Thoracic aorta (tissue), 2 donors: ENCODE measurements at regions not wholly inside any gene's neighbourhood (a gene's known extent, or its start where the extent isn't known, plus 50 kb on each side); places are given as distances from the start of the nearest gene placed in this dataset.

Experiments used
- ATAC-seq: fragments of 150-250 bp; one replicate; pipeline ENCODE4 v1.8.0; 2017; ENCODE audit warnings: low read depth; ENCODE audit not compliant: insufficient number of reproducible peaks, low FRiP score
- DNase-seq: peaks from one replicate; pipeline ENCODE4 v3.0.0-alpha.2; 2020; ENCODE audit warnings: low spot score
- H3K27ac ChIP-seq, 2 donors: fragments of 200-600 bp; sonication (generic); 1 replicate in 1 of 2; 2 replicates in 1 of 2; pipeline ENCODE4 v1.5.1; 2016; ENCODE audit warnings: mild to moderate bottlenecking in 2 of 2, moderate library complexity in 2 of 2
- H3K27me3 ChIP-seq: fragments of 200-600 bp; sonication (generic); replicated peaks from 2 replicates; pipeline ENCODE4 v1.6.0; 2016; ENCODE audit warnings: mild to moderate bottlenecking; ENCODE audit not compliant: insufficient read depth
- H3K36me3 ChIP-seq: fragments of 200-600 bp; sonication (generic); one replicate; pipeline ENCODE4 v1.5.1; 2016
- H3K4me1 ChIP-seq, 2 donors: fragments of 200-600 bp; sonication (generic); 1 replicate in 1 of 2; 2 replicates in 1 of 2; pipeline versions ENCODE4 v1.5.1 to v1.6.0; 2016; ENCODE audit warnings: low read depth in 2 of 2, mild to moderate bottlenecking in 1 of 2; ENCODE audit not compliant: control insufficient read depth in 1 of 2
- H3K4me3 ChIP-seq: fragments of 200-600 bp; sonication (generic); 2 replicates; pipeline ENCODE4 v1.5.1; 2016; ENCODE audit warnings: mild to moderate bottlenecking
- H3K9me3 ChIP-seq: fragments of 200-600 bp; sonication (generic); 2 replicates; pipeline ENCODE4 v1.5.1; 2016
- TF ChIP-seq, protein P1 (sequence below): fragments of 200-600 bp; sonication (generic); IDR thresholded peaks from one replicate; pipeline ENCODE4 v1.5.1; 2019; ENCODE audit warnings: antibody characterized with exemption

DNA sequence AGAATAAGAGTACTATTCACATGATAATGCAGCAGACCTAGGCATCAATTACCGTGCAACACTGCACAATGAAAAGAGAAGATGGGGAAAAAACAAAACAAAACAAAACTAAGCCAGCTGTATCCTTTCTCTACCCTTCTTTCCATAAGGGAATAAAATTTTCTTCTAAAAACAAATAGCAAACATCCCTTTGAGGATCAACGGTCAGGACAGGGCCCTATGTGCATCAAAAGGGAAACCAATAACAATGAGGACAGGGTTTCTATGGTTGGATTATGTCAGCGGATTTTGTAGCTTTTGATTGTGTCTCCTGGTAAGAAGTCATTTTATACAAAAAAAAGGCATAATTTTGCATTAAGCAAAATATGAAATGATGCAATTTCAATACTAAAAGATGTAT, 350.3 kb downstream of the SLC6A15 start:
- Histone ChIP-seq H3K27me3 (no peaks in the 10 kb centered on the region), H3K9me3 (no peaks in the 10 kb centered on the region), H3K36me3 (no peaks in the 10 kb centered on the region), H3K27ac (no peak overlapping the region), H3K4me3 (no peak overlapping the region), H3K4me1 (no peaks in the 10 kb centered on the region)
- ATAC-seq, result no peak
- TF ChIP-seq, protein P1, sequence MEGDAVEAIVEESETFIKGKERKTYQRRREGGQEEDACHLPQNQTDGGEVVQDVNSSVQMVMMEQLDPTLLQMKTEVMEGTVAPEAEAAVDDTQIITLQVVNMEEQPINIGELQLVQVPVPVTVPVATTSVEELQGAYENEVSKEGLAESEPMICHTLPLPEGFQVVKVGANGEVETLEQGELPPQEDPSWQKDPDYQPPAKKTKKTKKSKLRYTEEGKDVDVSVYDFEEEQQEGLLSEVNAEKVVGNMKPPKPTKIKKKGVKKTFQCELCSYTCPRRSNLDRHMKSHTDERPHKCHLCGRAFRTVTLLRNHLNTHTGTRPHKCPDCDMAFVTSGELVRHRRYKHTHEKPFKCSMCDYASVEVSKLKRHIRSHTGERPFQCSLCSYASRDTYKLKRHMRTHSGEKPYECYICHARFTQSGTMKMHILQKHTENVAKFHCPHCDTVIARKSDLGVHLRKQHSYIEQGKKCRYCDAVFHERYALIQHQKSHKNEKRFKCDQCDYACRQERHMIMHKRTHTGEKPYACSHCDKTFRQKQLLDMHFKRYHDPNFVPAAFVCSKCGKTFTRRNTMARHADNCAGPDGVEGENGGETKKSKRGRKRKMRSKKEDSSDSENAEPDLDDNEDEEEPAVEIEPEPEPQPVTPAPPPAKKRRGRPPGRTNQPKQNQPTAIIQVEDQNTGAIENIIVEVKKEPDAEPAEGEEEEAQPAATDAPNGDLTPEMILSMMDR, result no peak
- no peak for DNase-seq

DNA sequence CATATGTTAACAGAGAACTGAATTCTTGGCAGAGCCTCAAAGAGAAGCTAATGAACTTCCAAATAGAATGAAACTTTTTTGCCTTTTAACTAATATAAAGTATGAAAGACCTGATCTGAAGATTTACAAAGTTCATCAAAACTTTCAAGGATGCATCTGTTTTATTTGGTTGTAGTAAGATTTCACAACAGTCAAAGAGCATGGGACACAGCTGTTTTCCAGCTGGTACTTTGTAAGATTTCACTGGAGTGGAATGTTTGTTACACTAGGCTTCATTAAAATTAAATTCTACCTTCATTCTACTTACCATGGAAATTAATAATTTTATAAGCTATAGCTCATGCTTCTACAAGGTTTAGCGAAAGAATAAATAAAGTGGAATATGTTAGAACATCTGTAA, 351.2 kb downstream of the SLC6A15 start:
- ATAC-seq, result no peak
- H3K4me3 ChIP-seq, result no peak overlapping the region
- TF ChIP-seq, protein P1, result no peak
- no peaks in the 10 kb centered on the region for H3K9me3 ChIP-seq
- no peaks in the 10 kb centered on the region for H3K4me1 ChIP-seq
- no peaks in the 10 kb centered on the region for H3K36me3 ChIP-seq
- H3K27me3 ChIP-seq, result no peaks in the 10 kb centered on the region
- no peak for DNase-seq
- H3K27ac ChIP-seq, result no peak overlapping the region

DNA sequence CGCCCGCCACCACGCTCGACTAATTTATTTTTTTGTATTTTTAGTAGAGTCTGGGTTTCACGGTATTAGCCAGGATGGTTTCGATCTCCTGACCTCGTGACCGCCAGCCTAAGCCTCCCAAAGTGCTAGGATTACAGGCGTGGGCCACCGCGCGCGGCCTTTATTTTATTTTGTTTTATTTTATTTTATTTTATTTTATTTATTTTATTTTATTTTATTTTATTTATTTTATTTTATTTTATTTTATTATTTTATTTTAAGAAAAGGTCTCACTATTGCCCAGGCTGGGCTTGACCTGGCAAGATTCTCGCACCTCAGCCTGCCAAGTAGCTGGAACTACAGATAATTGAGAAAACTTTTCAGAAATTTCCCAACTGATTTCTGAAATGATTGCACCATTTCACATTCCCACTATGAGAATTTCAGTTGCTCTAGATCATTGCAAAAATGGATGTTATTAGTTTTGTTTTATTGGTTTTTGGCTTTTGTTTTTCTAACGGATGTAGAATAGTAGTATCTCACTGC, 358.3 kb downstream of the SLC6A15 start:
- Histone ChIP-seq H3K4me3 (no peak overlapping the region), H3K36me3 (no peaks in the 10 kb centered on the region), H3K27me3 (peaks cover 4% of the 10 kb centered on the region), H3K9me3 (no peaks in the 10 kb centered on the region), H3K27ac (no peak overlapping the region), H3K4me1 (no peaks in the 10 kb centered on the region)
- ATAC-seq (no peak), DNase-seq (no peak)
- TF ChIP-seq, protein P1, result no peak

DNA sequence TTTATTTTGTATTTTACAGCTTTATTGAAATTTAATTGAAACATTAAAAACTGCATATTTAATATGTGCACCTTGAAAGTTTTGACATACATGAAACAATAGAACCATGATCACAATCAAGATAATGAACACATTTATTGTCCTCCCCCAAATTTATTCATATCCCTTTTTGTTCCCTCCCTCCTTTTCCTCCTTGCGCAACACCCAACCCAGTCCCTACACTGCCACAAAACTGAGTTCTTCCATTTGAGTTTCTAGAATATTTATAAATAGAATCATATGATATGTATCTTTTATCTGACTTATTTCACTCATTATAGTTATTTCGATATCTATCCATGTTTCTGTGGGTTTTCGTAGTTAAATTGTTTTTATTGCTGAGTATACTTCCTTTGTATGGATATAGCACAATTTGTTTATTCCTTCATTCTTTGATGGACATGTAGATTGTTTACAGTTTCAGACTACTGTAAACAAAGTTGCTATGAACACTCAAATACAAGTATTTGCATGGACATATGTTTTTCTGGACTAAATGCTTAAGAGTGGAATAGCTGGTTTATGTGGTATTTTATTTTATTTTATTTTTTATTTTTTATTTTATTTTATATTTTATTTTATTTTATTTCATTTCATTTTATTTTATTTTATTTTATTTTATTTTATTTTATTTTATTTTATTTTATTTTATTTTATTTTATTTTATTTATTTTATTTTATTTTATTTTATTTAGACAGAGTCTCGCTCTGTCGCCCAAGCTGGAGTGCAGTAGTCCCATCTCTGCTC, 359.1 kb downstream of the SLC6A15 start:
- TF ChIP-seq, protein P1, result no peak
- H3K27me3 ChIP-seq, result peaks cover 4% of the 10 kb centered on the region
- ATAC-seq (no peak), DNase-seq (no peak)
- H3K27ac ChIP-seq, result no peak overlapping the region
- H3K4me1 ChIP-seq, result no peaks in the 10 kb centered on the region
- H3K9me3 ChIP-seq, result no peaks in the 10 kb centered on the region
- H3K4me3 ChIP-seq, result no peak overlapping the region
- no peaks in the 10 kb centered on the region for H3K36me3 ChIP-seq

DNA sequence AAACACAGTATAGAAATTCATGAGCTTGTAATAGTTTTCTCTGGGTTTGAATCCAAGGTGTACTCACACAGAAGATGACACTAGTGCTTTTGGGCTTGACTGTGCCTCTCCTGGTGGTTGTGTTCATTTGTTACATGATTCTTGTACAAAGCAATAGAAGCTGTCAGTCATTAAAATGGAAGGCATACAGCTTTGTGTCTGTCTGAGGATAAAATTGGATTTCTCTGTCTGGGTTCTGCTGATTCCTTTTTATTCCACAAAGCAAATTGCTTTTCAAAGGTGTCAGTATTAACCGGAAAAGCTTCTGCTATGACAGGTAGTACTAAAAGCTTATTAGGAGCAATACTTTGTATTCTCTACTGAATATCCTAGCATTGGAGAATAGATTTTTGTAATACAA, 361.2 kb downstream of the SLC6A15 start:
- no peak for ATAC-seq
- H3K9me3 ChIP-seq, result no peaks in the 10 kb centered on the region
- no peak for DNase-seq
- H3K27ac ChIP-seq, result no peak overlapping the region
- TF ChIP-seq, protein P1, result no peak
- peaks cover 4% of the 10 kb centered on the region for H3K27me3 ChIP-seq
- H3K36me3 ChIP-seq, result no peaks in the 10 kb centered on the region
- no peaks in the 10 kb centered on the region for H3K4me1 ChIP-seq
- H3K4me3 ChIP-seq, result no peak overlapping the region
